ENCODE measurements at regions not wholly inside any gene's neighbourhood (a gene's known extent, or its start where the extent isn't known, plus 50 kb on each side); places are given as distances from the start of the nearest gene placed in this dataset.
"Not testable (repeated sequence)": the region's sequence is repeated elsewhere in the genome, so short reads cannot be mapped to it uniquely, and the experiment has no call there.

- no peak for DNase-seq (ENCODE audit: low read depth in 2 of 3, low spot score in 1 of 3)
Measured at GRCh38 chr2:240238786-240239185, 98.3 kb upstream of the OTOS start.

- DNase-seq (ENCODE audit: low read depth in 2 of 3, low spot score in 1 of 3), result no peak
Measured at GRCh38 chr2:240239325-240239724, 98.9 kb upstream of the OTOS start.

- no peak for DNase-seq (ENCODE audit: low read depth in 2 of 3, low spot score in 1 of 3)
Measured at GRCh38 chr2:240240017-240240734, 99.7 kb upstream of the OTOS start.

GRCh38 chr2:240240781-240241180 lies 100.3 kb upstream of the OTOS start:
- DNase-seq (ENCODE audit: low read depth in 2 of 3, low spot score in 1 of 3), result no peak

GRCh38 chr2:240241572-240241971 lies 101.1 kb upstream of the OTOS start:
- DNase-seq (ENCODE audit: low read depth in 2 of 3, low spot score in 1 of 3), result no peak

- DNase-seq (ENCODE audit: low read depth in 2 of 3, low spot score in 1 of 3), result not testable (repeated sequence)
Measured at GRCh38 chr2:240243049-240243448, 102.6 kb upstream of the OTOS start.

- DNase-seq (ENCODE audit: low read depth in 2 of 3, low spot score in 1 of 3), result no peak
Measured at GRCh38 chr2:240244543-240244942, 104.1 kb upstream of the OTOS start.

- DNase-seq (ENCODE audit: low read depth in 2 of 3, low spot score in 1 of 3), result no peak
Measured at GRCh38 chr2:240245184-240245583, 104.7 kb upstream of the OTOS start.

GRCh38 chr2:240245706-240246105 lies 105.2 kb upstream of the OTOS start:
- no peak for DNase-seq (ENCODE audit: low read depth in 2 of 3, low spot score in 1 of 3)

- DNase-seq (ENCODE audit: low read depth in 2 of 3, low spot score in 1 of 3), result no peak
Measured at GRCh38 chr2:240246173-240246820, 105.8 kb upstream of the OTOS start.

GRCh38 chr2:240247241-240247867 lies 106.9 kb upstream of the OTOS start:
- DNase-seq (ENCODE audit: low read depth in 2 of 3, low spot score in 1 of 3), result no peak

GRCh38 chr2:240247868-240248720 lies 107.6 kb upstream of the OTOS start:
- no peak for DNase-seq (ENCODE audit: low read depth in 2 of 3, low spot score in 1 of 3)

- DNase-seq (ENCODE audit: low read depth in 2 of 3, low spot score in 1 of 3), result no peak
Measured at GRCh38 chr2:240248721-240249422, 108.4 kb upstream of the OTOS start.

GRCh38 chr2:240249423-240250149 lies 109.1 kb upstream of the OTOS start:
- DNase-seq (ENCODE audit: low read depth in 2 of 3, low spot score in 1 of 3), result no peak

GRCh38 chr2:240250150-240250984 lies 109.9 kb upstream of the OTOS start:
- no peak for DNase-seq (ENCODE audit: low read depth in 2 of 3, low spot score in 1 of 3)

- no peak for DNase-seq (ENCODE audit: low read depth in 2 of 3, low spot score in 1 of 3)
Measured at GRCh38 chr2:240250985-240251847, 110.8 kb upstream of the OTOS start.

- DNase-seq (ENCODE audit: low read depth in 2 of 3, low spot score in 1 of 3), result no peak
Measured at GRCh38 chr2:240251848-240252190, 111.4 kb upstream of the OTOS start.

GRCh38 chr2:240252191-240252871 lies 111.9 kb upstream of the OTOS start:
- DNase-seq (ENCODE audit: low read depth in 2 of 3, low spot score in 1 of 3), result no peak
